ENCODE measurements at regions not wholly inside any gene's neighbourhood (a gene's known extent, or its start where the extent isn't known, plus 50 kb on each side); places are given as distances from the start of the nearest gene placed in this dataset.
A peak's percentile ranks its signal among the peaks of the same experiment; 100 is the strongest.

- DNase-seq: no peak
These were observed 148.8 kb downstream of the ACKR3 start for GRCh38 chr2:236718207-236718992.

DNA sequence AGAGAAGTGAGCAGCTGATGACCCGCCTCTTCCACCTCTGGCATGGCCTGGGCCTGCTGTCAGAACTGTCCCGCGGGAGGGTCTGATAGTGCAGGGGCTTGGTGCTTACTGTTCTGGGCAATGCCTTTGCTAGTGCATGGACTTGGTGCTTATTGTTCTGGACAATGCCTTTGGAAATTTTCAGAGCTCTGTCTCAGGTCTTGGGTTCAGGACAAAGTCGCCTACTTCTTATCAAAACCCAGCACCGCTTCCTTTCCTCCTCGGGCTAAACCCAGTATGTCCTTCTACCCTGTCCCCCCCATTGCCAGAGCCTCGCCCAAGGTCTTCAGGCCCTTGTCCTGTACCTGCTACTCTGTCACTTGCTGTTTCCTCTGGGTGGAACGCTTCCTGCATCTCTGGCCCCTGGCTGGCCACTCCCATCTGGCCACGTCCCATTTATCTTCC is 149.6 kb downstream of the ACKR3 start:
- no peak for DNase-seq

GRCh38 chr2:236720974-236721540 is 151.4 kb downstream of the ACKR3 start:
- DNase-seq: no peak

GRCh38 chr2:236724200-236724599 is 154.6 kb downstream of the ACKR3 start:
- DNase-seq: no peak

- DNase-seq: no peak
These were observed 157.3 kb downstream of the ACKR3 start for GRCh38 chr2:236726701-236727450.

- no peak for DNase-seq
These were observed 159.5 kb downstream of the ACKR3 start for GRCh38 chr2:236728916-236729670.

DNA sequence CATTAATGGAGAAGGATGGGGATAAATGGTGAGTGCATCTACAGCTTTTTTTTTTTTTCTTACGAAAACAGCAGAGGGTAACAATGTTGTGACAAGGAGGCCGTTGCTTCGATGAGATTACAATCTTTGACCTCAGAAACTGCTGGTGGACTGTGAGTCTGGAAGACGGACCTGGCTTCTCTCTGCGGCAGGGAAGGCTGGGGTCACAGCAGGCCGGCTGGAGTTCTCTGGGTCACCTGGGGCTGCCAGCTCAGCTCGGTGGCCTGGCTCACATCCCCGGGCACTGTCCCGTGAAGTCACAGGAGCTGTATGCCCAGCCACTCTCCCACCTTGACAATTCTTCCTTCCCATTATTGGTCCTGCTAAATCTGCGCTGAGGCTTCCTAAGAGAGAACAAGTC is 160.8 kb downstream of the ACKR3 start:
- no peak for DNase-seq

GRCh38 chr2:236731767-236732580 is 162.3 kb downstream of the ACKR3 start:
- no peak for DNase-seq

DNA sequence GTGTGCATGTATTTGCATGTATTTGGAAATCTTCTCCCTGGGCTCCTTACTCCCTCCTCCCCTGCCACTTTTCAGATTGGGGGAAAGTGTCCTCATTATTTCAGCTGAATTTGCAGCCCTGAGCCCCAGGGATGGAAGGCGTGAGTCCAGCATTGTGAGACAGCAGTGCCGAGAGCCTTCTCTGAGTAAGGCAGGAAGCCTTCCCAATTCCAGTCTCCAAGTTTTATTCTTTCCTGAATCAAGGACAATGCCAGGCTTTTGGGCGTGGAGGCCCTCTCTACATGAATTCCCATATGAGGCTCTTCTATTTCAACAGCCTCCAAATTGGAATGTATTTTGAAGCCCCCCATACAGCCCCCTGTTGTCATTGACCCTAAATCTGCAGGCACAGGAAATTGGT is 163.5 kb downstream of the ACKR3 start:
- no peak for DNase-seq

GRCh38 chr2:236735825-236736238 is 166.2 kb downstream of the ACKR3 start:
- DNase-seq: no peak

GRCh38 chr2:236738030-236738429 is 168.4 kb downstream of the ACKR3 start:
- no peak for DNase-seq

DNA sequence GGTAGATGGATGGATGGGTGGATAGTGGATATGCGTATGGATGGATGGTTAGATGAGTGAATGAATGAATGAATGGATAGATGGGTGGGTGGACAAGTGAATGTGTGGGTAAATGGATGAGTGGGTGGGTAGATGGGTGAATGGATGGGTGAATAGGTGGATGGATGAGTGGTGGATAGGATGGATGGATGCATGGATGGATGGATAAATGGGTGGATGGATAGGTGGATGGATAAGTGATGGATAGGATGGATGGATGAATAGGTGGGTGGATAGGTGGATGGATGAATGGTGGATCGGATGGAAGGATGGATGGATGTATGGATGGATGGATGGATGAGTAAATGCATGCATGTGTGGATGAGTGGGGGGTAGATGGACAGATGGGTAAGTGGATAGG is 169.3 kb downstream of the ACKR3 start:
- no peak for DNase-seq

DNA sequence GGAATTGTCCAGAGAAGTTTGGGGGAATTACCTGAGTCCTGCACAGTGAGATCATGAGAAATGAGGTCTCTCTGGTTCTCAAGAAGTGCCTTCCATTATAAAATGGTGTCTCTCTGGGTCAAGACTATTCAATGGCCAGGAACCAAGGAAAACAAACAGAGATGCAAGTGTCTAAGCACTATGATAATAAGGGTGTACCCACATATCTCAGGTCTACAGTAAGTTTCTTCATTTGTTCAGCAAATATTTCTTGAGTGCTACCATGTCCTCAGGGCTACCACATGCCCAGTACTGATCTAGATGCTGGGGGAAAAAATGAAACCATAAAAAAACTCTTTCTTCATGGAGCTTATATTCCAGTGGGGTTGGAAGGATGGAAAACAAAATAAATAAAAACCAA is 170.0 kb downstream of the ACKR3 start:
- DNase-seq: no peak

DNA sequence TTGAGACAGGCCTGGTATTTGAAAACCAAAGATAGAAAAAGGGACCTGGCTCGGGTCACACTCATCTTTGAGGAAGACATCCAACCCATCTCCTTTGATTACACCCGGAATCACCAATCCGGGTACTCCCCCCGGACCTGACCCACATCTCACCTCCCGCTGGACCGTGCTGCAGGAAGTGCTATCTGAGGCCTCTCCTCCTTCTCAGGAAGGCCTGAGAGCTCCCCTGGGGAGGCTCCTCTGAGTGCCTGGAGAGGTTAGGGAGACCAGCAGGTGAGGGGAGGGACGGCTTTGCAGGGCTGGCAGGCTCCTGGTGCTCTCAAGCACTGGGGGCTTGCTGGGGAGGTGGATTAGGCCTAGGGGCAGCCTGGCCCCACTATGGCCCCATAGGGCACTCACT is 170.9 kb downstream of the ACKR3 start:
- DNase-seq: no peak

DNA sequence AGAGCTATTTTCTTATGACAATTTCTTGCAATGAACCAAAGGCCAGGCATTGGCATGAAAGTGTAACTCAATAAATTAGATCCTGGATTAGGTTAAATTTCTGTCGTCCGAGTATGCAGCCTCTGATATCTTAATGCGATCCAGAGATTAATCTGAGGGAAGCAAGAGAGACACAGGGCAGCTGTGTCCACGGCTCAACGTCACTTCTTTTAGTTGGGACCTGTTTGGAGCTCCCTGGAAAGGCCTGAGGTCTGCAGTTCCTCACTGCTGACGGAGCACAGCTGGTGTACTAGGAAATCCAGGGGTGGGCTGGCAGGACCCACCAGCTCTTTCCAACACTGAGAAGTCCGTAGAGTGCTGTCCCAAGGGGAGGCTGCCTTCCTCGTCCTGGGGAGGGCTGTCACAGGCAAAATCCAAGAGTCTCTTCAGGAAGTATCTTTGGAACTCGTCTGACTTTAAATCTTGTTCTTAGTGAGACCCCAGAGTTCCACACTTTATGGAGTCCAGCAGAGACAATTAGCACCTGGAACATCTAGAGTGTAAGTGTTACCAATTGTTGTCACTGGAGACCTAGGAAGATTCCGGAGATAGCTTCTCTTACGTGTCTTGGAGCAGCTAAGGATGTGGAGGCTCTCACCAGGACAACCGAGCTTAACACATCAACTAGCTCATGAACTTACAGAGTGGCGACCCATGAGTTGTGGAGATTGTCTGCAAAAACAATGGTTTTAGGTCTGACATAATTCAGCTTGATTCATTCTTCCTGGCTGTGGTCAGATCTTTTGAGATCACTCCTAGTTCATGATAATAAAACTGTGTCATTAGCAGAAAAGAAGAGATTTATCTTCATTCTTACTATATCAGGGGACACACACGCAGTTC is 173.7 kb downstream of the ACKR3 start:
- DNase-seq: peak; percentile 68

- DNase-seq: no peak
These were observed 174.3 kb downstream of the ACKR3 start for GRCh38 chr2:236743921-236744280.

DNA sequence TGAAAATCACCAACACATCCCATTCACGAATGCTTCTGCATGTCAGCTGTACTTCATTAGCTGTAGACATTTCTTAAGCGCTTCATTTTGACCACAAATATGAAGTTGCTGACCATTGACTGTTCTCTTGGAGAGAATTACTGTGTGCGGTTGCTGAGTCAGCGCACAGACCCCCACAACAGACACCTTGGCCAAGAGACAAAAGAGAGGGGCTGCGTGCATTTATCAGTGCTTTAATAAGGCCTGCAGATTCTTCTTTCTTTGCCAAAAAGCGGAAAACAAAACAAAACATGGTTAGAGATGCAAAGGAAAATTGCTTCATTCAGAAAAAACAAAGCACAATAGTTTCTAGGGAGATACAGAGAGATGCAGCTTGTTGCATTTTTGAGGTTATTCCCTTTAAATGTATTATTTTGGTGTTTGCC is 174.7 kb downstream of the ACKR3 start:
- DNase-seq: no peak

DNA sequence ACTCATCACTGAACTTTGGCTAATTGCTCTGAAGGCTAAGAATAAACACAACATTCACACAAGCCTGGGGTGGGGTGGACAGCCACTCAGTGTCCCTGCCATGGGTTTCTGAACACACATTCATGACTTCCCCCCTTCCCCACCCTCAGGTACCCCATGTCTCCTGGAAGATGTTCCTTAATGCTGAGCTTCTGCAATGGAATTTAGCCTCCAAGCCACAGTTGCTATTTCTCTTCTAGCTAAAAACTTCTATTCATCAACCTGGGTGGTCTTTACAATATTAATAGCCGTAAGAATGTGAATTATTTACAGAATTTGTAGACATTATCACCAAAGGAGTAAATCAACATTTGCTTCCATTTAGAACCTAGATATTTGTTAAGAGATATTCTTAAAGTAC is 175.1 kb downstream of the ACKR3 start:
- DNase-seq: no peak

GRCh38 chr2:236745420-236746210 is 176.0 kb downstream of the ACKR3 start:
- DNase-seq: no peak

DNA sequence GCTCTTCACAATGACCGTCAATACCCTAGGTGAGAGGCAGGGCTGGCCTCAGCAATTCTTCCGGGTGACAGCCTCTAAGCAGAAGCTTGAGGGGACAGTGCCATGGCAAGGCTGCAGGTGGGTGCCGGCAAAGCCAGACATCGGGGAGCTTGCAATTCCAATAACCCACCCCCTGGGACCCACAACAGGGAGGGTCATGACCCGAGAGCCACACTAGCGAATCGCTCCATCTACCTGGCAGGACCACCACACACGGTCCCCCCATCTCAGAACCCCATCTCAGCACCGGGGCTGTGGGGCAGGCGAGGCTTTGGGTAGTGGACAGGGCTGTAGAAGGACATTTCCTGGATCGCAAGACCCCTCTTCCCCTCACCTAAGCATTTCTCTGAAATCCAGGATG is 177.2 kb downstream of the ACKR3 start:
- DNase-seq: no peak
